HG03045 (cell line): ENCODE measurements at regions not wholly inside any gene's neighbourhood (a gene's known extent, or its start where the extent isn't known, plus 50 kb on each side); places are given as distances from the start of the nearest gene placed in this dataset.
"Not testable (repeated sequence)": the region's sequence is repeated elsewhere in the genome, so short reads cannot be mapped to it uniquely, and the experiment has no call there.

Experiments used
- ATAC-seq: cut with Tn5 transposase; IDR thresholded peaks from one replicate; pipeline ENCODE4 v1.9.1; 2021; ENCODE audit warnings: mild to moderate bottlenecking, moderate library complexity; ENCODE audit not compliant: unreplicated experiment

GRCh38 chr10:78231939-78232338 lies 198.3 kb downstream of the RPS24 start:
- ATAC-seq = no peak

DNA sequence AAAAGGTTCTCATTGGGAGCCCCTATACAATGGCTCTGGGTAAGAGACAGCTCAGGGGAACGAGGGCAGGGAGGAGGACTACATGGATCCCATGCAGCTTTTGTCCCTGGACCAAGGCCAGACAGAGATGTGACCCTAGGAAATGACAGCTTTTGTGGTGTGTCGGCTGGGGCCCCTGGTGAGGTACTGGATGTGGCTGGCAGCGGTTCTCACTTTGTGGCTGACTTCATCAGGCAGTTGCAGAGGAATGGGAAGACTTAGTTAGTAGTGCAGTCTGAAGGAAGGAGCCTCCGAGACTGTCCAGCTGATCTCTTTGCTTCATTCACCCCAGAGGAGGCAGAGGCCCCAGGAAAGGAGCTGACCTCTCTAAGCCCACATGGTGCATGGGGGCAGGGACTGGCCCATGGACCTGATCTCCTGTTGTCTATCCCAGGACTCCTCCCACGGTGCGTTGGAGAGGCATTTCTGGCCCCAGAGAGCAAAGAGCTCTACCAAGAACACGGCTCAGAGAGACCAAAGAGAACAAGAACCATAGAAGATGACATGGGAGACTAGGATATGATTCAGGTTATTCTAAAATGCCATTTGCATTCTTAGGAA lies 202.9 kb downstream of the RPS24 start:
- no peak for ATAC-seq

DNA sequence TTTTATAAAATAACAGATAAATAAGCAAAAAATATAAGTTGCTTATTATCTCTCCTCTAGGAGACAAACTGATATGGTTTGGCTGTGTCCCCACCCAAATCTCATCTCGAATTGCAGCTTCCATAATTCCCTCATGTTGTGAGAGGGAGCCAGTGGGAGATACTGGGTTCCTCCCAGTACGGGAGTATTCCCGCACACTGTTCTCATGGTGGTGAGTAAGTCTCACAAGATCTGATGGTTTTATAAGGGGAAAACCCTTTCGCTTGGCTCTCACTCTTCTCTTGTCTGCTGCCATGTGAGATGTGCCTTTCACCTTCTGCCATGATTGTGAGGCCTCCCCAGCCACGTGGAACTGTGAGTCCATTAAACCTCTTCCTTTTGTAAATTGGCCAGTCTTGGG lies 204.3 kb downstream of the RPS24 start:
- not testable (repeated sequence) for ATAC-seq

DNA sequence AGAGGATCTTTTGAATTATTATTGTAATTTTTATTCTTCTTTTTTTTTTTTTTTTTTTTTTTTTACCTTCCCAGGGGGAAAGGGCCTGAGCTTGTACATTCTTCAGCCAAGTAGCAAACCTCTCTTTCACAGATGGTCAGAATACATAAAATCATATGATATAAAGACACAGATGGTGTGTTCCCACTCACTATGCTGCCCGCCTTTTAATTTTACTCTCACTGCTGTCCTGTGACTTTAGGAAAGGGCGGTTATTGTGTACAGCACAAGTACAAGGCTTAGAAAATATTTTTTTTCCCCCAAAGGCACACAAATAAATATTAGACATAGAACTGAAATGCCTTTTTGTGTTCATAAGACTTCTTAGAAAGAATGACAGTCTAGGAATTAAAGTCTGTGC lies 213.6 kb downstream of the RPS24 start:
- ATAC-seq = no peak

GRCh38 chr10:78247821-78248220 lies 214.2 kb downstream of the RPS24 start:
- ATAC-seq = no peak

DNA sequence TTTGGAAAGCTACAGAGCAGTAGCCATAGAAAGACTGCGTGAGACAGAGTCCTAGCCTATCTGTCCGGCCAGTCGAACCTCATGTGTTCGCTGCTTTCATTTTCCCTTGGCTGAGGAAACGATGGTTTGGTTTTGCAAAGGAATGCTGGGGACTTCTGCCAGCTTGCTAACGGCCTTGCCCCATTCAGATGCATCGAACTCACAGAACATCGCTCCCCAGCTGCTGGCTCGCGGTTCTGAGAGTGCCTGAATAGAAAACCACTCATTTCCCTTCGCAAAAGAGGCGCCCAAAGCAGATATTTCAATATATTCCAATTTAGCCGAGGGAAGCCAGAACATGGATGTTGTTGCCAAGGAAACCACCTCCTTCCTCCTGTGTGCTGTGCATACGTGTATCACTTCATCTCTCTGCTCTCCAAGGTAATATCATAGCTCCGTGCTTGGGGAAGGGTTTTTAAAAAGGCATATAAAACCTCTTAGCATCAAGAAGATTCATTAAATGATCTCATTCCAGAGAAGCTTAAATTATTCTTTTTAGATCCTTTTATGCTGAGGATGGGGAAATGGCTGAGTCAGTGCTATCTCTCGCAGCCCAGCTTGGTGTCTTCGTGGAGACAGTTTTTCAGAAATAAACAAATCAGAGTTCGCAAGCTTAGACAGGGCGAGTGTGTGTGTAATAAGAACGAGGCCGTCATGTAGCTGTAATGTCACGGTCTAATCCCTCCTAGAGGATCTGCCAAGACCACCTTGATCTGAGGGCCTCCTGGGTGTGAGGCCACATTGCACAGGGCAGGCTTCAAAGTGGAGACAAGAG lies 215.2 kb downstream of the RPS24 start:
- ATAC-seq = no peak

- ATAC-seq = no peak
Measured at GRCh38 chr10:78249690-78250089, 216.0 kb downstream of the RPS24 start.

DNA sequence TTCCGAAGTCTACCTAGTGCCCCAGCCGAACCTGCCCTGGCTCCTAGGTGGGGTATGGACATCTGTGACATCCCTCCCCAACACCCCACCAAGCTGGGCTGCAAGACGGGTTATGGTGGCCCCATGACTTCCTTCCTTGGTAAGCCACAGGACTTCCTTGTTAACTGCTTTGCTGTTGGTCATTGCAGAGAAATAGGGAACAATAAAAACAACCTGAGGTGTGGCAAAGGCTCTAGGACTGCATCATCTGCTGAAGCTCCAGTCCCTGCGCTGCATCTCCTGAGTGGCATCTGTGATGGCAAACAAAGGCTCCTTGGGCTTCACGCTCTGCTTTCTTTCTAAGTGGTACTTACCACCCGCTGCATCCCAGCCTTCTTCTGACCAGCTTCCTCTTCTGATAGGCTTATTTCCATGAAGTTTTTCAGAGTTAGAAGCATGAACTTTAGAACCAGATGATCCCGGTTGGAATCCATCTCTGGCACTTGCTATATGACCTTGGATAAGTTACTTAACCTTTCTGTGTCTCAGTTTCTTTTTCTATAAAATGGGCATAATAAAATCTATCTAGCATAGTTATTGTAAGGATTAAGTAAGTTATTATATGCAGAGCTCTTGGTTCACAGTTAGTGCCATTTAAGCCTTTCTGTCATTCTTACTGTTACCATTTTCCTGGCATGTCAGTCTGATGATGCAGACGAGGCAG lies 216.8 kb downstream of the RPS24 start:
- no peak for ATAC-seq

- no peak for ATAC-seq
Measured at GRCh38 chr10:78251016-78251385, 217.3 kb downstream of the RPS24 start.

DNA sequence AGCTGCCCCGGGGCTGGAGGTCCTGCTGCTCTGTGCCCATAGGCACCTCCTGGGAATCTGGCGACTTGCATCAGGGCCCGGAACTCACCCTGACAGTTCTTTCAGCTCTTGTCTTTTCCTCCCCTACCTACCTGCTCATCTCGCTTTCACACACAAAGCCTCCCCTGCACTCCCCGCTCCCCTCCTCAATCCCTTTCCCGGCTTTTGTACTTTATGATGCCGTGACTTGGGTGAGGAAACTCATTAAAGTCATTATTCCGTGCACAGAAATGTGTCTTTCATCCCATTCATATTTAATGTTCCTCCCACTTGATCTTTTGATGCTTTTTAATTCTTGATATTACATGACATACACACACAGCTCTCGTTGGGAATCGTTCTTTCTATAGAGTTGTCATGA lies 218.6 kb downstream of the RPS24 start:
- no peak for ATAC-seq

GRCh38 chr10:78253063-78253853 lies 219.6 kb downstream of the RPS24 start:
- ATAC-seq = no peak

- ATAC-seq = no peak
Measured at GRCh38 chr10:78254013-78254412, 220.3 kb downstream of the RPS24 start.

GRCh38 chr10:78255214-78255613 lies 221.6 kb downstream of the RPS24 start:
- no peak for ATAC-seq

DNA sequence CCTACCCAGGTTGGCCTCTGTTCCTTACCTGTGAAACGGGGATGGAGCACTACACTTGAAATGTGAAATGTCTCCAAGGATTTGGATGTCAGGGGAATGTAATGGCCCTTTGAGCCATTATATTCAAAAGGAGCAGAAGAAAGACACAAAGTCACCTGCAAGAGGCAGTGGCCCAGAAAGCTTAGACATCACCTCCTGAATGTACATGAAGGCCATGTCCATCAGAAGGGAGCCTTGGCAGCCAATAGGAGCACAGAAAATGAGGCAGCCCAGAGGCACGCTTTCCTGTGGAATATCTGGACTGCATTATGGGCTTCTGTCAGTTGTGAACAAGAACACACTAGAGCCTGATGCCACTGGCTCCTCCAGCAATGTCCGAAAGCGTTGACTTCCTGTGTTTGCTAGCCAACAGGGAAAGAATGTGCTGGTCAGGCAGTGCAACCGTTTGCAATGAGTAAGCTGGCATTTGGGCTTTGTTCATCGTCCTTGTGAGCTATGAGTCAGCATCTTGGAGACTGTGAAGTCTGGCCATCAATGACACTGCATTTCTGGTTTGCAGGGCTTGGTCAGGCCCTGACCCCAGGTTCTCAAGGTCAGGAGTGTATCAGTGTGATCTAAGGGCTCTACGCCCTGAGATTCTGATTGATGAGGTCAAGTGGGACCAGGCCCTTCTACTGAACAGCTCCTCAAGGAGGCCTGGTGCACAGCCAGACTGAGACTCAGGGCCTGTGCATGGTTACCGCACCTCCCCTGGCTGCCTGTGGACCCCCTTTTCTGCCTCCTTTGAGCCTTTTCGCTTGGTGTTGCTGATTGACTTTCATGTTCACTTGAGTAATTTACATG lies 222.4 kb downstream of the RPS24 start:
- ATAC-seq = no peak

DNA sequence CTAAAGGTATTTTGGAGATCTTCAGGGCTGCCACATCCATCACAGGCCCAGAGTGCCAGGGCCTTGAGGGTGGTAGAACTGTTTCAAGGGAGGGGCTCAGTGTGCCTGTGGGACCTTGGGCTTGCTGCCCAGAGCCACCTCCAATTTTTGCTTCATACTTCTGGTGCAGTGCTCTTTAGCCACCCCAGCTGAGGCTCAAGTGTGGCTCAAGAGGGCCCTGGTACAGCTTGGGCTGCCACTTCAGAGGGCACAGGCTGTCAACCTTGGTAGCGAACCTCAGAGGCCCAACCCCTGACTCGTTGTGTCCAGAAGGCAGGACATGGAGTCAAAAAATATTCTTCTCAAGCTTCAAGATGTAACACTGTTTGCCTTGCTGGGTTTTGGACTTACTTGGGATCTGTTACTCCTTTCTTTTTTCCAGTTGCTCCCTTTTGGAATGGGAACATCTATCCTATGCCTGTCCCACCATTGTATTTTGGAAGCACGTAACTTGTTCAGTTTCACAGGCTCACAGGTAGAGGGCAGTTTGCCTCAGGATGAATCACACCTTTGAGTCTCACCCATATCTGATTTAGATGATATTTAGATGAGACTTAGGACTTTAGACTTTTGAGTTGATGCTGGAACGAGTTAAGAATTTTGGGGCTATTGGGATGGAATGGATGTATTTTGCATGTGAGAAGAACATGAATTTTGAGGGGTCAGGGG lies 224.8 kb downstream of the RPS24 start:
- no peak for ATAC-seq

DNA sequence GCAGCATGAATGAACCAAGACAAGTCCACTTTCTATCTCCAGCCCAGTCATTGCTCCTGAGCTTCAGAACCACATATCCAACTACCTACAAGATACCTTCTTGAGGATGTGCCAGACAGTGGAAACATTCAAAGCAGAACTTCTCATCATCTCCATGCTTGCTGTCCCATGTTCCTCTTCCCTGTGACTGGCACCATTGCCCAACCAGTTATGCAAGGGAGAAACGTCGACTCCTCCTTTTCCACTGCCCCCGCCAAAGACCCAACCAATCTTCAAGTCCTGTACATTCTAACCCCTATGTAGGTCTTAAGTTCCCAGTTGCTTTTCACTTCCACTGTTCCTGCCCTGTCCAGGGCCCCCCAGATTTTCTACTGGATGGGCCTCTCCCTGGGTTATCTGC lies 225.7 kb downstream of the RPS24 start:
- no peak for ATAC-seq

DNA sequence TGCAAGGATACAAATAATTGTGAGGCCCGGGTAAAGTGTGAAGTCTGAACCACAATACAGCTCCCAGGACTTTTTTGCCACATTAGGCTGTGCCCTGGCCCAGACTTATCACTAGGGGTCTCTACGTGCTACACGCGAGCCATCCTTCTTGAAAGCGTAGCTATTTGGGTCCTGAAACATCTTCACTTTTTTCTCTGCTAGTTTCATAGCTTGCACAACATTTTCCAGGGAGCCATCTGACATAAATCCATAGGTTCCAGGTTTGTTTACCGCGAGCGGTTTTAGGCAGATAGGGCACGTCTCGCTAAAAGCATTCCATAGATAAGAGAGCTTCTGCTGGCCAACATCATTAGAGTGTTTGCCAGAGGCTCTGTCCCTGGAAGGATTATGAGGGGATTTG lies 226.5 kb downstream of the RPS24 start:
- no peak for ATAC-seq

GRCh38 chr10:78260680-78261079 lies 227.0 kb downstream of the RPS24 start:
- no peak for ATAC-seq

DNA sequence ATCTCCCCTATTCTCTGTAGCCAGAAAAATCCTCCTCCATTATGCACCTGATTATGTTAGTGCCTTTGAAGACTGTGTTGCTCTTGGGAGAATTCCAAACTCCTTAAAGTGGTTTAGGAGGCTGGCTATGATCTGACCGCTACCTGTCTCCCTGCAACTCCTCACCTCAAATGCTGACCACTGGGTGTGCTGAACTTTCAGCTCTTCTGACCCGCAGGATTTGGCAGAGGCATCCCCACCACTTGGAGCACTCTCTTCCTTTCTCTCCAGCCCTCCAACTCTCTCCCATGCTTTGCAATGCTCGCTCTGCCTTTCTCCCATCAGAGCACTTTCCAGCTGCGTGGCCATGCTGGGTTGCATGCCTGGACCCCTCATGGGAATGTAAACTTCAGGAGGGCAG lies 227.6 kb downstream of the RPS24 start:
- ATAC-seq = no peak

DNA sequence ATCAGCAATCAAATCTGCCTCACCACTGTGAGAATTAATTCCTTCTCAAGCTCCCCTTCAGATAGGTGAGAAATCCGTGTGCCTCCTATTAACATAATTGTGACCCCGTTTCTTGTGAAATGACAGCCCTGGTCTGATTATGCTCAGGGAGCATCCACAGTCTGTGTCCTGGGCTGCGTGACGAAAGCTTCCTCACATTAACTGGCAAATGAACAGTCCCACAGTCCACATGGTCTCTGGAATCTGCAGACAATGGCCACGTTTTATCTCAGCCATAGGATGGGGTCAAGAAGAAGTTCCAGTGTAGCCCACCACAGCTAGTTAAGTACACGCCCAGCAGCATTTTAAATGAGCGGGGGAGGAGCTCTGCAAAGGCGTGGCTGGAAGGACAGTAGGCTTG lies 229.2 kb downstream of the RPS24 start:
- ATAC-seq = no peak
